Fibroblast of pulmonary artery (primary cell): ENCODE measurements at regions not wholly inside any gene's neighbourhood (a gene's known extent, or its start where the extent isn't known, plus 50 kb on each side); places are given as distances from the start of the nearest gene placed in this dataset.

Experiments
- DNase-seq: peaks from one replicate; pipeline ENCODE4 v3.0.0-alpha.2; 2010; ENCODE audit warnings: low read depth
- H3K4me3 ChIP-seq: replicated peaks from 2 replicates; pipeline ENCODE4 v1.5.1; 2011; ENCODE audit warnings: low read depth, mild to moderate bottlenecking, control low read depth, low read length, moderate library complexity
- CTCF ChIP-seq: IDR thresholded peaks from 2 replicates; pipeline ENCODE4 v1.5.1; 2011; ENCODE audit warnings: mild to moderate bottlenecking, control low read depth, low read length, inconsistent platforms; ENCODE audit errors: missing control alignments

GRCh38 chr7:156127166-156128134, 315.2 kb upstream of the SHH start:
- TF ChIP-seq CTCF = no peak
- DNase-seq = no peak

GRCh38 chr7:156125841-156126730, 313.8 kb upstream of the SHH start:
- TF ChIP-seq CTCF = no peak
- DNase-seq = no peak
- H3K4me3 ChIP-seq = no peak overlapping the region

More at GRCh38 chr7:156127166-156128134, 315.2 kb upstream of the SHH start:
- H3K4me3 ChIP-seq = no peak overlapping the region

- no peak for TF ChIP-seq CTCF
- H3K4me3 ChIP-seq = no peak overlapping the region
- no peak for DNase-seq
These were observed 312.1 kb upstream of the SHH start for GRCh38 chr7:156124356-156124755.

- no peak for DNase-seq
- no peak overlapping the region for H3K4me3 ChIP-seq
- TF ChIP-seq CTCF = no peak
These were observed 311.1 kb upstream of the SHH start for GRCh38 chr7:156123362-156123761.

GRCh38 chr7:156122752-156123354, 310.6 kb upstream of the SHH start:
- DNase-seq = no peak
- no peak overlapping the region for H3K4me3 ChIP-seq
- no peak for TF ChIP-seq CTCF

GRCh38 chr7:156121956-156122355, 309.7 kb upstream of the SHH start:
- DNase-seq = no peak
- H3K4me3 ChIP-seq = no peak overlapping the region
- no peak for TF ChIP-seq CTCF
